ENCODE measurements at regions not wholly inside any gene's neighbourhood (a gene's known extent, or its start where the extent isn't known, plus 50 kb on each side); places are given as distances from the start of the nearest gene placed in this dataset.

GRCh38 chr1:165036403-165036802 is 320.1 kb downstream of the LMX1A start:
- TF ChIP-seq MAX (IDR thresholded peaks at IDR 0.05; ENCODE audit: insufficient read depth, insufficient read length) (no peak), CTCF (IDR thresholded peaks at IDR 0.05; ENCODE audit: extremely low read depth in 1 of 2, insufficient read depth in 1 of 2, low read depth in 1 of 2, low read length in 2 of 2) (no peak), POLR2A (IDR thresholded peaks at IDR 0.05; ENCODE audit: low read depth, low read length) (no peak)

Data from endothelial cell of umbilical vein (primary cell).